ENCODE measurements at regions not wholly inside any gene's neighbourhood (a gene's known extent, or its start where the extent isn't known, plus 50 kb on each side); places are given as distances from the start of the nearest gene placed in this dataset.

- ChIA-PET CTCF (no interaction called here), POLR2A (no interaction called here)
- TF ChIP-seq ZNF184 (tag by site-specific recombination; IDR thresholded peaks at IDR 0.05) (no peak), ZNF10 (tag by site-specific recombination; IDR thresholded peaks at IDR 0.05) (no peak), ZNF155 (tag by site-specific recombination; IDR thresholded peaks at IDR 0.05) (no peak), KLF10 (tag by site-specific recombination; IDR thresholded peaks at IDR 0.05) (no peak), ZNF621 (tag by site-specific recombination; IDR thresholded peaks at IDR 0.05) (no peak), ZEB2 (tag by site-specific recombination; IDR thresholded peaks at IDR 0.05) (no peak), FEZF1 (tag by site-specific recombination; IDR thresholded peaks at IDR 0.05) (no peak), ZNF837 (tag by site-specific recombination; IDR thresholded peaks at IDR 0.05) (no peak), OVOL3 (tag by site-specific recombination; IDR thresholded peaks at IDR 0.05) (no peak), GLIS1 (tag by site-specific recombination; IDR thresholded peaks at IDR 0.05) (no peak), ZBTB1 (tag by site-specific recombination; IDR thresholded peaks at IDR 0.05) (no peak), ZNF366 (tag by site-specific recombination; conservative IDR thresholded peaks at IDR 0.05) (no peak), KLF17 (tag by site-specific recombination; IDR thresholded peaks at IDR 0.05) (no peak), REST (tag by site-specific recombination; IDR thresholded peaks at IDR 0.05) (no peak), ZFP37 (tag by site-specific recombination; IDR thresholded peaks at IDR 0.05) (no peak), ZNF398 (tag by site-specific recombination; IDR thresholded peaks at IDR 0.05) (no peak), ZNF266 (tag by site-specific recombination; IDR thresholded peaks at IDR 0.05; ENCODE audit: low read depth) (no peak), ZNF488 (tag by site-specific recombination; IDR thresholded peaks at IDR 0.05) (no peak)
Measured at GRCh38 chr2:176432434-176432833, 163.2 kb downstream of the MTX2 start.

GRCh38 chr2:176435729-176436128 lies 166.5 kb downstream of the MTX2 start:
- POLR2A ChIA-PET: no interaction called here
- Histone ChIP-seq H3K36me3 (ENCODE audit: control insufficient read depth in 2 of 2, insufficient read depth in 1 of 2, low read length in 2 of 2) (no peaks in the 10 kb centered on the region), H3K27ac (ENCODE audit: extremely low read depth, low read depth, low read length) (no peak overlapping the region), H3K4me3 (ENCODE audit: low read depth, low read length) (no peak overlapping the region), H3K4me1 (ENCODE audit: control insufficient read depth, insufficient read depth, low read length) (no peaks in the 10 kb centered on the region), H3K9me3 (ENCODE audit: control insufficient read depth, insufficient read depth, low read depth, low read length) (no peaks in the 10 kb centered on the region)
- CTCF ChIA-PET: interaction anchor here (1.6 kb wide), 1 partner anchor 295 kb away, joined by 5 read pairs; no protein-coding TSS in a partner anchor
- TF ChIP-seq ZEB2 (tag by site-specific recombination; IDR thresholded peaks at IDR 0.05): no peak
- no peak for TF ChIP-seq ZNF530 (tag by site-specific recombination; IDR thresholded peaks at IDR 0.05; ENCODE audit: low read depth)

More at GRCh38 chr2:176432434-176432833, 163.2 kb downstream of the MTX2 start:
- Histone ChIP-seq H3K4me3 (ENCODE audit: low read depth, low read length) (no peak overlapping the region), H3K4me1 (ENCODE audit: control insufficient read depth, insufficient read depth, low read length) (no peaks in the 10 kb centered on the region), H3K9me3 (ENCODE audit: control insufficient read depth, insufficient read depth, low read depth, low read length) (no peaks in the 10 kb centered on the region), H3K36me3 (ENCODE audit: control insufficient read depth in 2 of 2, insufficient read depth in 1 of 2, low read length in 2 of 2) (no peaks in the 10 kb centered on the region), H3K27ac (ENCODE audit: extremely low read depth, low read depth, low read length) (no peak overlapping the region)
